Stimulated activated CD8-positive, alpha-beta memory T cell treated with anti-CD3 and anti-CD28 coated beads, Interleukin-12 subunit alpha, Interleukin-12 subunit beta, amount 100 ng/mL, for 4 hours (primary cell): ENCODE measurements at regions not wholly inside any gene's neighbourhood (a gene's known extent, or its start where the extent isn't known, plus 50 kb on each side); places are given as distances from the start of the nearest gene placed in this dataset.

ENCODE experiments used
- DNase-seq: peaks from one replicate; pipeline ENCODE4 v3.0.0-alpha.2; 2020; ENCODE audit warnings: low read depth

DNA sequence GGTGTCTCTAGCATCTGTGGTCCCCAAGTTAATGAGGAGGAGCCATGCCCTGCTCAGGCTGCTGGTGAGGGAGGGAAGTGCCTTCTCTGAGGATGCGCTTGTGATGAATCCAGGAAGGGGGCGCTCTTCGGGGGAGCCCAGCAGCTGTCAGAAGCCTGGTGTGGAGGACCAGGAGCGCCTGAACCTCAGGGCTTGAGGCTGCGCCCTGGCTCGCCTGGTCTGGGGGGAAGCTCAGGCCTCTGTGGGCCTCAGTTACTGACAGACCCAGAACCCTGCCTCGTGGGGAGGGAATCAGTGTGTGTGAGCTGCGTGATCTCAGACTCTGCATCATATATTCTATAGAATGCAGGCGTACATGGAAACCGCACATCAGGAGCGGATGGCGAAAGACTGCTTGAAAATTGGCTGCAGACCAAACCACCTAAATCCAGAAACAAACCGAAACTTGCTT lies 126.1 kb downstream of the SEC14L1 start:
- no peak for DNase-seq

DNA sequence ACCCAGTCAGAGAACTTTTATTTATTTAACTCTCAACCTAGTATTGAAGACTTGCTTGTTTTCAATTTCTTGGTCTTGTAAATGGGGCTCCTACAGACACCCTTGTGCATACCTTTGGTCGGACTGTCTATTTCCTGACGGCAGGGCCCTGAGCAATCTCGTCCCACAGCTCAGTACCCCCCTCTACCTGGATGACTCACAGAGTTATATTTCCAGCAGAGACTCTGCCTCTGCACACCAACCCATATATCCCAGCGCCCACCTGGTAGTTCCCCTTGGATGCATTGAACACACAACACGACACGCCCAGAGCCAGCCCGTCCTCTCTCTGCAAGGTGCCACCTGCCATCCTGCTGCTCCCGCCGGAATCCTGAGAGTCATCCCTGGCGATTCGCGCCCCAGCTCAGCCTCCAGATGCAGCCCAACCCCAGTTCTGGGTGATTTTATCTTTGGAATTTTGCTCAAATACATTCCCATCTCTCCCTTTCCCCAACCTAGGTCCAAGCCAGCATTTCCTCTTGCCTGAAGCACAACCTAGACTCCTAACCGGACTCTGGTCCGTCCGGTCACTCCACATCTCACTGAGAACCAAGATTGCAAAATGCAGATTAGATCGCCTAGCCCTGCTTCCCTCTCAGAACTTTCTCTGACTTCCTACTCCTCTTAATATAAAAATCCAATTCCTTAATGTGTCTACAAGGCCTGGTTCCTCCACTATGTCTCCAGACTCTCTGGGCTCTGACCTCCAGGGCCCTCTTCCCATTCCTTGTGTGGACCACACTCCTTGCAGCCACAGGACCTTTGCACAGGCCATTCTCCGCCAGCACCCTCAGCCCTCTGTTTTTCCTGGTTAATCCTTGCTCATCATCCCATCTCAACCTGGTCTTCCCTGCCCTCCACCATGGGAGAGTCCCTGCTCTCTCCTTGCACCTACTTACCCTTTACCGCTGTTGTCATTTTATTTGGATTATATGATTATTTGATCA lies 129.2 kb downstream of the SEC14L1 start:
- no peak for DNase-seq

DNA sequence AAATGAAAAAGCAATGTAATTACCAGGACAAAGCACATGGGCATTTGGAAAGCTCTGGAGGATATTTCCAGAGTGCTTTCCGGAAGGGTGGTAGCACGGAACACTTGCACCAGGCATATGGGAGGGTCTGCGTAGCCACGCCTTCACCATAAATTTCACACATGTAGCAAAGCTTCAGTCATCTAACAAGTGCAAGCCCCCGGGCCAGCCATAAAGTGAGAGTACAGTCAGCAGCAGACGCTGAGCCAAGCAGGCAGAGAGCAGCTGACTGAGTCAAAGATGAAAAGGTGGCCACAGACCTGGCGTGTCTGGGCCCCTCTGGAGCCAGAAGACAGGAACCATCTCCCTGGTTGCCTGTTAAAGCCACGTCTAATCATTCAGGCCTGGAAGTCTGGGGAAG lies 130.6 kb downstream of the SEC14L1 start:
- no peak for DNase-seq

DNA sequence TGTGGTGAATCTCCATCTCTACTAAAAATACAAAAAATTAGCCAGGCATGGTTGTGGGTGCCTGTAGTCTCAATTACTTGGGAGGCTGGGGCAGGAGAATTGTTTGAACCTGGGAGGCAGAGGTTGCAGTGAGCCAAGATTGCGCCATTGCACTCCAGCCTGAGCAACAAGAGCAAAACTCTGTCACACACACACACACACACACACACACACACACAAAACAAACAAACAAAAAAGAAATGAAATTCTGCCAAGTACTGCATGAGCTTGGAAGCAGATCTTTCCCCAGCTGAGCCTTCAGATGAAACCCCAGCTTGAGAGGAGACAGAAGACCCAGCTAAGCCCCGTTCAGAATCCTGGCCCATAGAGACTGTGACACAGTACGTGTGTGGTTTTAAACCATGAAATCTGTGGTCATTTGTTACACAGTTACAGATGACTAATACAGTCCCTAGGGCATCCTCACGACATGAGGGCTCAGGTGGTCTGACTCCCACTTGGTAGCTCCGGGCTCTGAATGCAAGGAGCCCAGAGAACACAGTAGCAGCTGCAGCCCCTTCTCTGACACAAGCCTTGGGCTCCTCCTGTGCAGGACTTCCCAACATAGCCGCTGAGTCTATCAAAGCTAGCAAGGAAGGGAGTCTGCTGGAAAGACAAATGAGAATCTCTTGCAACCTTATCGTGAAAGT lies 132.8 kb downstream of the SEC14L1 start:
- no peak for DNase-seq

DNA sequence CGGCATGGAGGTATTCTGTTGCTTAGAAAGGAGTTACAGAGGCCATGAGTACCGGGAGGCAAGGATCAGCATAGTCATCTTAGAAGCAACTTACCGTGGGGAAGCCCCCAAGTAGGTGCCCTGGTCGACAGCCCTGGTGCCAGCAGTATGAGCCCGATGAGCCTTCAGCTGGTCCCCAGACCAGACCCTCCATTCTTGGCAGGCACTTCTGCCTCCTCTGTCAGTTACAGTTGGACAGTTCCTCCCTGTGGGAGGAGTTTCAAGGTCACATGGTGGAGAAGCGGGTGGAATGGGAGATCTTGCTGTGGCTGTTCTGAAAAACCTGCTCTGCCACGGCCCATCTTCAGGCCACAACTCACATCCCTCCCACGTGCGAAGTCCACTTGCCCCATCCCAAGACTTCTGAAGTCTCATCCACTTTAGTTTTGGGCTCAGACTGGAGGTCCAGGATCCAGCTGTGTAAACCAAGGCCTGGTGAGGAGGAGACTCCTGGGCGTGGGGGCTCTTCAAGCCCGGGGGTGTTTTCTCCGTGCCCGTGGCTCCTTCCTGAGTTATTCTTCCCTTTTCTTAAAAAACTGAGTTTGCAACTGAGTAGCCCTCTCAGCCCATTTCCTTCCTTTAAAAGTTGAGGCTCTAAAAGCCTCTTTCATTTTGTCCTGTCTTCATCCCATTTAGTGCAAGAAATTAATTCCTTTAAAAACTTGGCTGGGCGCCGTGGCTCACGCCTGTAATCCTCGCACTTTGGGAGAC lies 133.5 kb downstream of the SEC14L1 start:
- DNase-seq: no peak

DNA sequence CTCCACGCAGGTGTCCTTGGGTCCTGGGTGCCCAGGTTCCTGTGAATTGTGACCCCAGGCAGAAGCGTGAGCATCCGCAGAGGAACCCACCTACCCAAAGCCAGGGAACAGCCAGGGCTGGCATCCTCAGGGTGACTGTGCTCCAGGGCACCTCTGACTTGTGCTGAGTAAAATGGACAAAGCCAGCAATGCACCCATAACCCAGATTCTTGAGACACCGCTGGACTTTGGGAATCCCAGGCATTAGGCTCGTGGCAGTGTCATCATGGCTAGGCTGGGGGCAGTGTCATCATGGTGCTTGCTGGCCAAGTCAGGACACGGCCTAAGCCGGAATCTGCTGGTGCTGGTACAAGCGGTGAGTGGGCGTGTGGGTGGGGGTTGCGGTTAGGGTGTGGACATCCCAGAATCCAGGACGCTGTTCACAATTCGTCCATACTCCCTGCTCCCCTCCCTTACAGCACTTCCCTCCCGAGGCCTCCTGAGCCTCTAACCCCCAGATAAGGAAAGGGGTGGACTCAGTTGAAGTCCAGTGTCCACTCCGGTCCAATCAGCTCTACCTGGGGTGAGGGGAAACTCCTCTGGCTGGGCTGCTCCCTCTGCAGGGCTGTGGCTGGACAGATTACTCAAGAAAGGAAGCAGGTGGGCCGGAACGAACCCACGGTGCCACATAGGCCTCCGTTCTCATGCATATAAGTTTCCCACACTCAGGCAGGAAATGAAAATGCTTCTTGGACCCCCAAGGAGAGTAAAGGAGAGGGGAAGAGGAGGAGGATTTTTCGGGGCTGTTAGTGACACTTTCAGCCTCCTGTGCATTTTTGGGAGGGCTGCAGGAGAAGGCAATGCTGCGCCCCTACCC lies 138.9 kb downstream of the SEC14L1 start:
- no peak for DNase-seq

DNA sequence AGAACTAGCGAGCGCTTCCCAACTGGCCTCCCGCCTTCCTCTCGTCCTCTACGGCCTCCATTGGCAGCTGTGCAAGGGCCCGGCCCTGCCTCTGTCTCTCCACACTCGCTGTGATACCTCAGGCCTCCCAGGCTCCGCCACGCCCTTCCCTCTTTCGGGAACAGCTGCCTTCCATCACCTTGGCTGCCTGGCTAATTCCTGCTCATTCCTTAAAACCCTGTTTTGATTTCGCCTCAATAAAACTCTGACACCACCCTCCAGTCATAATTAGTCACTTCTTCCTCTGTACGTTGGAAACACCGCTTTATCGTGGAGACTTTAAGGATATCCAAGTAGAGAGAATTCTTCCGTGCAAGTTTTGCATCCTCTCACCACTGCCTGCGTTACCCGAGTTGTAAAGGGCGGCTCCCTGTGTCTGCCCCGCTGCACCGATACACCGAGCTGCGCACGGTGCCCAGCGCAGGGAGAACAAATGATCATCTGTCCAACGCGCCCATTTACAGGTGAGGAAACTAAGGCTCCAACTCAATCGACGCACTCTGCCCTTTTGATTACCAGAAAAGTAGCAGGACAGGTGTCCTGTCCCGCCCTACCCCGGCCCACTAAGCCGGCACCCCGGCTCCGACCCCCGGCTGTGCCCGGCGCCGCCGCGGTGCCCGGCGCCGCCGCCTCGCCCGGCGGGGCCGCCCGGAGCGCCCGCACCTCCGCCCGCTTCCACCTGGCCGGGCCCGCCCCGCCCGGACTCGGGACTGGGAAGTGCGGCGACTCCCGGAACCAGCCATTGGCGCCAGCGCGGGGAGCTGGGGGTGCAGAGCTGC lies 139.7 kb downstream of the SEC14L1 start:
- no peak for DNase-seq

DNA sequence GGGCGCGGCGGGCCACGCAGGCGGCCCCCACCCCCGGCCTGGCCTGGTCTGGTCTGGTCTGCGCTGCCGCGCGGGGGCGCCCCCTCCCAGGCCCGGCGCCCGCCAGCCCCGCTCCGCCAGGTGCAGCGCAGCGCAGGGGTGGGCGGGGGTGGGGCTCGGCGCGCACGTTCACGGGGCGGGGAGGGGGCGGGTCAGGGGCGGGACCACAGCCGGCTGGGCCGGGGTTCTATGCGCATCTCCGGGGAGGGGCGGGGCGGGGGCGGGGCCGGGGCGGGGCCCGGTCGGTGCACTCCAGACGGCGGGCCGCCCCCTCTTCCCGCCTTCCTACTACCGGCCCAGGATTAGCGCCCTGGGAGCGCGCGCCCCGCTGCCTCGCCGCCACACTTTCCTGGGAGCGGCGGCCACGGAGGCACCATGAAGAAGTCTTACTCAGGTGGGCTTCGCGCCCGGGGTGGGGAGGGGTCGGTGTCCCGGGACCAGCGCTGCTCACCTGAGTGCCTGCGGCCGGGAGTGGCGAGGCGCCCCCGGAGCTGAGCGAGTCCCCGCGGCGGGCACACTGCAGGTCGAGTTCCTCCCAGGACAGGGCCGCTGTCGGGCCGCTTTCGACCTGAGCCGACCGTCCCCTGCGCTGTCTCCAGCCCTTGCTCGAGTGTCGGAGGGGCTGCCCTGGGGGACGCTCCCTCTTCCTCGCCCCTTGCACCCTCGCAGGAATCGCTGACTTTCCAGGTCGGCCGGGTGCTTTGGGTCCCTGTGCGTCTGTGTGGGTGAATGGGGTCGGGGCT lies 140.5 kb downstream of the SEC14L1 start:
- DNase-seq: peak; percentile 43

DNA sequence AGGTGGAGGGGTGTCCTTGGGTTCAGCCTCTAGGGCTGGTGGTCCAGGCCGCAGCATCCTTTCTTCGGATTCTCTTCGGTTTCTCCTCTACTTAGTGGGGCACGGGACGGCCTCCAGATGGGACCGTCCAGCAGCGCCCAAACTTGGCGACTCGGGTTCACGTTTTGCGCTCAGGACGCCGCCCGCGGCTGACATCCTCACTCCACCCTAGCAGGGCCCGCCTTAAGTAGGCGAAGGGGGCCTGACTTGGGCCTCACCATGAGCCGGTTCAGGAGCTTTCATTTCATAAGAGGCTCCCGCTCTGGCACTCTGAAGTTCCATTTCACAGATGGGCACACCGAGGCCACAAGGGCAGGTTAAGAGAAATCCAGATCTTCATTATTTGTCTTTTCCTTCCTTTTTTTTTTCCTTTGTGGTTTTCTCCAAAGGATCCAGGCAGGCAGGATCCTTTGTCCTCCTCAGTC lies 141.2 kb downstream of the SEC14L1 start:
- DNase-seq: no peak

DNA sequence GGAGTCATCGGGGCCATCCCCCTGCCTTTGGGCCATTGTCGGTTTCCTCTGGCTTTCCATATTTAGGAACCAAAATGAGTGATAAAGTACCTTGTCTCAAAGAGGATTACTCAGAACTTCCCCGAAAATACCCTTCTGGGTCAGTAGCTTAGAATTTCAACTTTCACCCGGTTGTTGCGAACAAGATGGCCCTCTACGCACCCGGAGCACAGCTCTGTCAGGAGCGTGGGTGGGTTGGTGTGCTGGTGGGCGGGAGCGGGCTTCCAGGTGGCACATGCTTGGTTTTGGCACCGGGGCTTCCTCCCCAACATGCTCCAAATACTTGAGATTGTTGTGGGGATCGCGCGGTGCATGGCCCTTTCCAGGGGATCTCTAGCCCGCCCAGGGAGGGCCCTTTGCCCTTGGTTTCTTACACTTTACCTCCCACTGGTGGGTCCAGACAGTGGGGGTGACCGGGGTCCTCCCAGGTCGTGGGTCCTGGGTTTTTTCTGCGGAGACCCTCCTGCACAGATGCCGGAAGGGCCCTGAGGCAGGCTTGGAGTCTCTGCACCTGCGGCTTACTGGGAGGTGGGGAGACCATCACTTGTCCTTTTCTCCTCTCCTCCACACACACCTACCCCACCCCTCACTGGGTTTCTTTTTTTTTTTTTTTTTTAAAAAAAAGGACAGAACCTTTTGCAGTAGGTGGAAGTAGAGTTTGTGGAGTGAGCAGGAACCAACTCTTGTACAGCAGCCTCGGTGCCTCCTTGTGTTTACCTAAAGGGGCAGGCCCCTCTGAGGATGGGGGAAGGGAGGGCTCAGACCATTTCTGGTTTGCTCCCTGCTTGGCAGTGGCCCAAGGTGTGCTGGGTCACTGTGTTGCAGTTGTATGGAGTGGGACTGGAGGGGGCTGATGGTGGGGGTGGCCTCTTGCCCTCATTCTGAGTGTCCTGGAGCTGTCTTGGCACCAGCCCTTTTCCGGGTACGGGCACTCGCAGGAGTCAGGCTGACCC lies 142.1 kb downstream of the SEC14L1 start:
- no peak for DNase-seq

DNA sequence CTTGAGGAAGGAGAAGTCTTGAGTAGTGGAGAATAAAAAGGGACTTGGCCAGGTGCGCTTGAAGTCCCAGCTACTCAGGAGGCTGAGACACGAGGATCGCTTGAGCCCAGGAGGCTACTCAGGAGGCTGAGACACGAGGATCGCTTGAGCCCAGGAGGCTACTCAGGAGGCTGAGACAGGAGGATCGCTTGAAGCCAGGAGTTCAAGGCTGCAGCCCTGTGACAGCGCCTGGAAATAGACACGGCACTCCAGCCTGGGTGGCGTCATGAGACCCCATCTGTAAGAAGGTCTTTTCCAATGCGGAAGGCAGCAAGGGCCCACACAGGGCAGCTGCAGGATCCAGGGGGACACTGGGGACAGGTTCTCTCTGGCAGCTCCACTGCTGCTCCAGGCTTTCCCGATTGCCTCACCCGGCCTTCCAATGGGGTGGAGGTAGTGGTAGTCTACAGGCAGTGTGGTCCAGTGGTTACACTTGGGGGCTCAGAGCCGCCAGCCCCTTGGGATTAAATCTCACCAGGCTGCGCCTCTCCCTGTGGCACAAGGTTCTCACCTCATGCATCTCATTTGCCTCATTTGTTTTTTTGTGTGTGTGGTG lies 143.4 kb downstream of the SEC14L1 start:
- DNase-seq: no peak

DNA sequence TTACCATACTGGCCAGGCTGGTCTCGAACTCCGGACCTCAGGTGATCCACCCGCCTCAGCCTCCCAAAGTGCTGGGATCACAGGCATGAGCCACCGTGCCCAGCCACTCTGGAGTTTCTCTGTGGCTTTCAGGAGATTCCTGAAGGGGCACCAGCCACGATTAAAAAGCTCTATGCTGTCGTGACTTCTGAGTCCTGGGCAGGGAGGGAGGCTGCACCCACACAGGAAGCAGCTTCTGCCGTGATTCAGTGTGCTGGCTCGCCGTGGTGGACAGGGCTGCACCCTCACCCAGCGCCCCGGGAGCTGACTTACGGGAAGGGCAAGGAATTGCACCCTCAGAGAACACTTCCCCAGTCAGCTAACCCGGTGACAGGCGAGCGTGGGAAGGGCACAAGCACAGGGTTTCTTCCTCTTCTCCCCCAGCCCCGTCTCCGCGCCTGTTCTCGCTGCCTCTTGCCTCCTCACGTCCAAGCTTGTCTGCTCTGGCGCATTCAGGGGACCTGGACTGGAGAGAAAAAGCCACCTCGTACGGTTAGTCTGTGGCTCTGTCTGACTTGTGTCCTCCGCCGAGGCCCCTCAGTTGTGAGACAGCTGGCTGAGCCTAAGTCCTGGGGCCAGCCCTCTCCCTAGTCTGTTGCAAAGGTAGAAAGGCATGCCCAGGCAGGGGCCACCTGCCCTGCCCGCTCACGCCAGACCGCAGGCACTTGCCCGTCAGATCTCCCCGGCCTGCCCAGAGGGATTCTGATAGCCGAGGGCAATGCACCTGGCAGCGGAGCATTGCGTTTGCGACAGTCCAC lies 145.0 kb downstream of the SEC14L1 start:
- DNase-seq: no peak

DNA sequence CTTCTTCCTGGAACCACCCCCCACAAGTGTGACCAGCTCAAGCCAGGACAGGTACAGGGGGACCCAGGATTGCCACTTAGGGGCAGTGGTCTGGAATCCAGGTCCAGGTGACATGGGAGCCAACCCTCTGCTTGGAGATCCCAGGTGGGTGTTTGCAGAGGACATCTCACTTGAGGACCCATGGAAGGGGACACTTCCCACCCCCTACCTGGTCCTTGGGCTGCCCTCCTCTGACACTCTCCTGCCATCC lies 145.5 kb downstream of the SEC14L1 start:
- DNase-seq: no peak

DNA sequence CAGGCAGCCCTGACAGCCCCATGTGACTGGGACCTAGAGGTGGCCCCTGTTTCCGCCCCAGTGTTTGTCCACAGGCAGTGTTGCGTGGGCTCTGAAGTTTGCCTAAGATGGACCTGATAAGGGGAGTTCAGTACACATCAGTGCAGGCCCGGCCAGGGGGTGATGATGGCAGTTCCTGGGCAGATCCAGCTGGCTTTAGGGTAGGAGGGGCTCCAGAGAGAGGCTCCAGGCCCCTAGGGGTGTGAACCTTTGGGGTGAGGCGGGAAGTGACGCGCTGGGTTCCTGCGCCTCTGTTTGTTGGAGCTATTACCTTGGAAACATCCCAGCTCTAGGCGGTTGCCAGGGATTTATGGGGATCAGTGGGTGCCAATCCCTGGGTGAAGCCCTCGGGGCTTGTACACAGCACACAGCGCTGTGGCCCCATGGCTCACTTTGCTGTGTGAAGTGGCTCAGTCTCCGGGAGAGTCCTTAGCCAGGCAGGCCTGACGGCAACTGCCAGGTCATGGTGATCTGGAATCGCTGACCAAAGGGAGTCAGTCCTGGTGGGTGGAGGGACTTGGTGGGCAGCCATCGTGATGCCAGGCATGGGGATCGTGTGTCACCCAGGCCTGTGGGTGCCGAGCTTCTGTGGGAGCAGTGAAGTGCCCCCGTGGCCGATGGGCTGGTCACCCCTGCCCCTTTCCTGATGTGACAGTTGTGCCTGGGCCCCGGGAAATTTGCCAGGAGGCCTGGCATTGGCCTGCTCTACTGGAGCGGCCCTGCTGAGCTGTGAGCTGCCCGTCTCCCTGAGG lies 146.1 kb downstream of the SEC14L1 start:
- no peak for DNase-seq

DNA sequence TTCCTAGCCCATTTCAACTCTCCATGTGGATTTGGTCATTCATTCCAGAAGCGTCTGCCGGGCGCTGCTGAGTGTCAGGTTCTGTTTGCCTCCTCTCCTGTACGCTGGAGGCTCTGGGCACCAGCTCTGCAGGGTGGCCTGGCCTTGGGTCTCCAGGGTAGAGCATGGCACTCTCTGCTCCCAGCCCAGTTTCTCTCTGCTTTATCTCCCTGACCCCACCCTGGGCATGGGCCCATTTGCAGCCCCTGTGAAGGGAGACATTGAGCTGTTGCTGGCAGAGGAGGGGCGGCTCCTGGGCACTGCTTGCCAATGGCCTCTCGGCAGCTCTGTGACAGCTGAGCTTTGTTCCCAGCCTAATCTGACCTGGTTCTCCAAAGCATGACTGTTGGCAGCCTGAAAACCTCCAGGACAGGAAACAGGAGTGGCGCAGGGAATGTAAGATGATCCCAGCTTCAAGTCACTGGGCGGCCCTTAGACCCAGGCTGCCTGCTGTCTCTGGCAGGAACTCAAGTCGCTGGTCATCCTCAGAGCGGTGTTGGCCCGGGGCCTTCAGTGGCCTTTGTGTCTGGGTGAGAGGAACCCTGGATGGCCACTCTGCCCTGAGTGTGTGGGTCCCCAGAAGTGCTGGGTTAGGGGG lies 146.8 kb downstream of the SEC14L1 start:
- DNase-seq: no peak

DNA sequence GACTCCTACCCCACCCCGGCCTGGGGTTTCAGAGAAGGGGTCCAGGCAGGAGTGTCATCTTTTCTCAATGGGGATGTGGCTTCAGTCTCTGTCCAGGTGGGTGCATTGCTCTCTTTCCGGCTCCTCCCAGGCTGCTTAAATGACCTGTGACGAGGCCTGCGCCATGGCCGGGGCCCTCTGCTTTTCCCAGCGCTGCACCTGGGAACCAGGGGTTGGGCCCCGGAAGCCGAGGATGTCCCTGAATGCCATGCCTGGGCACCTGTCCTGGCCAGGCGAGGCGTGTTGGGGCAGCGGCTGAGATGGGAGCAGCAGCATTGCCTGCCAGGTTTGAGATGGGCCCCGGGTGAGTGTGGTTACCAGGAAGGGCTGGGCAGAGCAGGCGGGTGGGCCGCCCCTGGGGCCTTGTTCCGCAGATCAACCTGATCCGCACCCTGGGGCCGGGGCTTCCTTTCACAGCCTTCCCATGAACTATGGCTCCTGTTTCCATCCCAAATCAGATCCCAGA lies 147.4 kb downstream of the SEC14L1 start:
- no peak for DNase-seq
